Prostate gland (tissue), 2 donors: ENCODE measurements at regions not wholly inside any gene's neighbourhood (a gene's known extent, or its start where the extent isn't known, plus 50 kb on each side); places are given as distances from the start of the nearest gene placed in this dataset.

Source experiments
- POLR2A ChIP-seq: fragments of 450-650 bp; IDR thresholded peaks from one replicate; pipeline ENCODE4 v1.6.1; 2016; ENCODE audit warnings: antibody characterized with exemption, mild to moderate bottlenecking
- POLR2AphosphoS5 ChIP-seq: sonication (generic); formaldehyde crosslinking; IDR thresholded peaks from one replicate; pipeline ENCODE4 v1.6.1; 2017; ENCODE audit warnings: antibody characterized with exemption
- TF ChIP-seq, protein P1 (sequence below), 4 experiments: fragments of 200-600 bp in 2 of 4; fragments of 450-650 bp in 2 of 4; sonication (generic) in 2 of 4; IDR thresholded peaks; 1 replicate in 3 of 4; 2 replicates in 1 of 4; pipeline ENCODE4 v1.5.1; 2016 to 2019; ENCODE audit warnings: antibody characterized with exemption in 4 of 4, mild to moderate bottlenecking in 2 of 4, moderate library complexity in 2 of 4

DNA sequence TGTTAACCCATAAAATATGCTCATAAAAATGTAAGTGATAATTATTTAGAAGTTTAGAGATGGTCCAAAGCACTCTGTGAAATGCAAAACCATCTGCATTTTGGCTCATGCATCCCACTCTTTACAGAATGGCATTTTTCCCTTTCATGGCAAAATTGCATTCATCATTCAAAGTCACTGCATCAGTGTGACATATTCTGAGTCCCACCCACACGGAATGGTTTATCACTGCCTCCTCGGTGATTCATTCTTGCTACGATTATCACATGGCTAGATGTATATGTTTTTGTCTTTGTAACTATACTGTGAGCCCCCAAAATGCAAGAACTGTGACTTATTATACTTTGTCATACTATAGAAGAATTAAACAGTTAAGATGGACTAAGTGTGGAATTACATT, 293.0 kb downstream of the LRATD1 start:
- TF ChIP-seq, protein P1, sequence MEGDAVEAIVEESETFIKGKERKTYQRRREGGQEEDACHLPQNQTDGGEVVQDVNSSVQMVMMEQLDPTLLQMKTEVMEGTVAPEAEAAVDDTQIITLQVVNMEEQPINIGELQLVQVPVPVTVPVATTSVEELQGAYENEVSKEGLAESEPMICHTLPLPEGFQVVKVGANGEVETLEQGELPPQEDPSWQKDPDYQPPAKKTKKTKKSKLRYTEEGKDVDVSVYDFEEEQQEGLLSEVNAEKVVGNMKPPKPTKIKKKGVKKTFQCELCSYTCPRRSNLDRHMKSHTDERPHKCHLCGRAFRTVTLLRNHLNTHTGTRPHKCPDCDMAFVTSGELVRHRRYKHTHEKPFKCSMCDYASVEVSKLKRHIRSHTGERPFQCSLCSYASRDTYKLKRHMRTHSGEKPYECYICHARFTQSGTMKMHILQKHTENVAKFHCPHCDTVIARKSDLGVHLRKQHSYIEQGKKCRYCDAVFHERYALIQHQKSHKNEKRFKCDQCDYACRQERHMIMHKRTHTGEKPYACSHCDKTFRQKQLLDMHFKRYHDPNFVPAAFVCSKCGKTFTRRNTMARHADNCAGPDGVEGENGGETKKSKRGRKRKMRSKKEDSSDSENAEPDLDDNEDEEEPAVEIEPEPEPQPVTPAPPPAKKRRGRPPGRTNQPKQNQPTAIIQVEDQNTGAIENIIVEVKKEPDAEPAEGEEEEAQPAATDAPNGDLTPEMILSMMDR (IDR thresholded peaks at IDR 0.05): no peak
- TF ChIP-seq POLR2A: no peak
- no peak for TF ChIP-seq POLR2AphosphoS5
